Sigmoid colon (tissue), 4 donors: ENCODE measurements at regions not wholly inside any gene's neighbourhood (a gene's known extent, or its start where the extent isn't known, plus 50 kb on each side); places are given as distances from the start of the nearest gene placed in this dataset.

Experiments used
- CTCF ChIP-seq, 4 experiments: fragments of 450-650 bp in 3 of 4; fragments of 200-600 bp in 1 of 4; IDR thresholded peaks; one replicate each; pipeline ENCODE4 v1.5.1; 2016 to 2019; ENCODE audit warnings: antibody characterized with exemption in 4 of 4, mild to moderate bottlenecking in 3 of 4, moderate library complexity in 2 of 4
- EP300 ChIP-seq, 4 donors: sonication (generic); formaldehyde crosslinking; IDR thresholded peaks; one replicate each; pipeline ENCODE4 v1.6.1; 2017; ENCODE audit warnings: antibody characterized with exemption in 4 of 4

- TF ChIP-seq CTCF (IDR thresholded peaks at IDR 0.05): no peak
- TF ChIP-seq EP300 (IDR thresholded peaks at IDR 0.05): no peak
Measured at GRCh38 chr11:50178737-50179136, 146.1 kb downstream of the OR4C45 start.
